Gastroesophageal sphincter (tissue), 3 donors: ENCODE measurements at regions not wholly inside any gene's neighbourhood (a gene's known extent, or its start where the extent isn't known, plus 50 kb on each side); places are given as distances from the start of the nearest gene placed in this dataset.

Experiments used
- CTCF ChIP-seq, 4 experiments: fragments of 200-600 bp in 2 of 4; fragments of 450-650 bp in 2 of 4; sonication (generic) in 1 of 4; IDR thresholded peaks; one replicate each; pipeline ENCODE4 v1.5.1; 2017 to 2019; ENCODE audit warnings: antibody characterized with exemption in 4 of 4, mild to moderate bottlenecking in 2 of 4, moderate library complexity in 2 of 4
- EP300 ChIP-seq: sonication (generic); formaldehyde crosslinking; IDR thresholded peaks from one replicate; pipeline ENCODE4 v1.6.1; 2017; ENCODE audit warnings: antibody characterized with exemption, mild to moderate bottlenecking
- POLR2A ChIP-seq, 2 donors: fragments of 450-650 bp; IDR thresholded peaks; one replicate each; pipeline ENCODE4 v1.6.1; 2017; ENCODE audit warnings: antibody characterized with exemption in 2 of 2, mild to moderate bottlenecking in 2 of 2, moderate library complexity in 1 of 2

GRCh38 chr10:6796231-6796630 lies 216.2 kb upstream of the PRKCQ start:
- TF ChIP-seq CTCF (IDR thresholded peaks at IDR 0.05) (no peak), EP300 (no peak), POLR2A (IDR thresholded peaks at IDR 0.05) (no peak)
